CD4-positive, alpha-beta T cell treated with Interleukin-17A for 1 hour (primary cell): ENCODE measurements at regions not wholly inside any gene's neighbourhood (a gene's known extent, or its start where the extent isn't known, plus 50 kb on each side); places are given as distances from the start of the nearest gene placed in this dataset.
"Not testable (repeated sequence)": the region's sequence is repeated elsewhere in the genome, so short reads cannot be mapped to it uniquely, and the experiment has no call there.

Experiments
- DNase-seq: peaks from one replicate; pipeline ENCODE4 v3.0.0-alpha.2; 2020

DNA sequence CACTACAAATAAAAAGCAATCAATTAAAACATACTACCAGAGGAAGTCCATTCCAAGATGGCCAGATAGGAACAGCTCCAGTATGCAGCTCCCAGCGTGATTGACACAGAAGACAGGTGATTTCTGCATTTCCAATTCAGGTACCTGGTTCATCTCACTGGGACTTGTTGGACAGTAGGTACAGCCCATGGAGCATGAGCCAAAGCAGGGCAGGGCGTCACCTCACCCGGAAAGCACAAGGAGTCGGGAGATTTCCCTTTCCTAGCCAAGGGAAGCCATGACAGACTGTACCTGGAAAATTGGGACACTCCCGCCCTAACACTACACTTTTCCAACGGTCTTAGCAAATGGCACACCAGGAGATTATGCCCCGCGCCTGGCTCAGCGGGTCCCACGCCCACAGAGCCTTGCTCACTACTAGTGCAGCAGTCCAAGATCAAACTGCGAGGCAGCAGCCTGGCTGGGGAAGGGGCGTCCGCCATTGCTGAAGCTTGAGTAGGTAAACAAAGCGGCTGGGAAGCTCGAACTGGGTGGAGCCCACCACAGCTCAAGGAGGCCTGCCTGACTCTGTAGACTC, 106.0 kb downstream of the BUD13 start:
- DNase-seq, result not testable (repeated sequence)

DNA sequence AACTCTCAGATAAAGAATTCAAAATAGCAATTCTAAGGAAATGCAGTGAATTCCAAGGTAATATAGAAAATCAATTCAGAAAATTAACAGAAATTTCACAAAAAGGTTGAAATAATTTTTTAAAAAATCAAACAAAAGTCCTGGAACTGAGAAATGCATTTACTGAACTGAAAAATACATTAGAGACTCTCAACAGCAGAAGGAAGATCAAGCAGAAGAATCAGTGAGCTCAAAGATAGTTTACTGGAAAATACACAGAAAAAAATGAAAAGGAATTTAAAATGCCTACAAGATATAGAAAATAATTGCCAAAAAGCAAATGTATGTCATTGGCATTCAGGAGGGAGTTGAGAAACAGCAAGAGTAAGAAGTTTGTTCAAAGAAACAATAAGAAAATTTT, 107.3 kb downstream of the BUD13 start:
- DNase-seq, result no peak

DNA sequence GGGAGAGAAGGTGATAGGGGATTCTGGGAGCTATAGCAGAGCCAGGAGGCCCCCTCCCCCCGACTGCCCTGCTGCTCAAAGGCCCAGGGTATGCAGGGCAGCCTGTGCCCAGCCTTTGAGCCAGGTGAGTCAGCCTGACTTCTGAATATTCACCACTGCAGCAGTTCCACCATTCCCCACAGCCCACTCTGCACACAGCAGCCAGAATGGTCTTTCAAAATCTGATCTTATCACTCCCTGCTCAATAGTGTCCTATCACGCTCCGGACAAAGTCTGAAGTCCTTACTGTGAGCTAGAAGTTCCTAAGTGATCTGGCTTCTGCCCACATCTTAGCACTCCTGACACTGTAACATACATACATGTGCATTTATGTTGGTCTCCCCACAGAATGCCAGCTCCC, 111.7 kb downstream of the BUD13 start:
- DNase-seq, result no peak

DNA sequence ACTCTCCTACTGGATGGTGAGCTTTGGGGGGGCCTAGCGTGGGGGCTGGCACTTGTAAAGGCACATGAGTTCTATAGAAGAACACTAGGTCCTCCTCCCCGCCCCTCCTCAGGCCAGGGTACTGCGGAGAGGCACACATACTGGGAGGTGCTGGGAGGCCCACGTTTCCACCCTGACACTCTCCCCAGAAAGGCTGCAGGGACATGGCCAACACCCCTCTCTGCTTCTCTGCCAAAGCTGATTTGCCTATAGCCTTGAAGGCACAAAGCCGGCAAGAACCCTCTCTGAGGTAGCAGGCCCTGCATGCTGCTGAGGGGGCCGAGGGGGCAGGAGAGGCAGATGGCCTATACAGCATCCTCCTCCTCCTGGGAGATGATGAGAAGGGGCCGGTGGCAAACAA, 112.8 kb downstream of the BUD13 start:
- DNase-seq, result no peak

DNA sequence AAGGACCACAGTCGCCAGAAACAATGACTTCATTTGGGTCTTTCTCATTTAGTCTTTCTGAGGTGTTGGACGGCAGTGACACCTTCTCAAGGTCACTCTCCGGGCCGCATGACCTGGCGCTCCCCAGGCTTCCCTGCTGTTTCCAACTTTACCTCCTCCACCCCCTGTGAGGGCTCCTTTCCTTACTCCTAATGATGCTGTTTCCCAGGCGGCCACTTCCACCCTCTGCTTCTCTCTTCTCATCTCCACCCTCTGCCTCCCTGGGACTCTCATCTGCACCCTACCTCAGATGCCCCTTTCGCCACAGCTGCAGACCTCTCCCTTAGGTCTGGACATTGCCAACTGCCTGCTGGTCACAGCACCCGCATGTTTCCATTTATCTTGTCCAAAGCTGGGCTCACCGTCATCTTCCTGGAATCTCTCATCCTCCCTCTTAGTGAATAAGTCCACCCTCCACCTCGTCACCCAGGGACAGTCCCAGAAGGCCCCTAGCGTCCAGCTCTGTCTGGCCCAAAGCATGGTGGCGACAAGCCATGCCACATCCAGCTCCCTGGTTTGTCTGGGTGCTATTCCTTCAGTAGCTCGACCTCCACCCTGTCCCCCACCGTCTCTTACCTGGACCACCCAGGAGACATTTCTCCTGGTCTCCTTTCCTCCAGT, 113.8 kb downstream of the BUD13 start:
- DNase-seq, result no peak

DNA sequence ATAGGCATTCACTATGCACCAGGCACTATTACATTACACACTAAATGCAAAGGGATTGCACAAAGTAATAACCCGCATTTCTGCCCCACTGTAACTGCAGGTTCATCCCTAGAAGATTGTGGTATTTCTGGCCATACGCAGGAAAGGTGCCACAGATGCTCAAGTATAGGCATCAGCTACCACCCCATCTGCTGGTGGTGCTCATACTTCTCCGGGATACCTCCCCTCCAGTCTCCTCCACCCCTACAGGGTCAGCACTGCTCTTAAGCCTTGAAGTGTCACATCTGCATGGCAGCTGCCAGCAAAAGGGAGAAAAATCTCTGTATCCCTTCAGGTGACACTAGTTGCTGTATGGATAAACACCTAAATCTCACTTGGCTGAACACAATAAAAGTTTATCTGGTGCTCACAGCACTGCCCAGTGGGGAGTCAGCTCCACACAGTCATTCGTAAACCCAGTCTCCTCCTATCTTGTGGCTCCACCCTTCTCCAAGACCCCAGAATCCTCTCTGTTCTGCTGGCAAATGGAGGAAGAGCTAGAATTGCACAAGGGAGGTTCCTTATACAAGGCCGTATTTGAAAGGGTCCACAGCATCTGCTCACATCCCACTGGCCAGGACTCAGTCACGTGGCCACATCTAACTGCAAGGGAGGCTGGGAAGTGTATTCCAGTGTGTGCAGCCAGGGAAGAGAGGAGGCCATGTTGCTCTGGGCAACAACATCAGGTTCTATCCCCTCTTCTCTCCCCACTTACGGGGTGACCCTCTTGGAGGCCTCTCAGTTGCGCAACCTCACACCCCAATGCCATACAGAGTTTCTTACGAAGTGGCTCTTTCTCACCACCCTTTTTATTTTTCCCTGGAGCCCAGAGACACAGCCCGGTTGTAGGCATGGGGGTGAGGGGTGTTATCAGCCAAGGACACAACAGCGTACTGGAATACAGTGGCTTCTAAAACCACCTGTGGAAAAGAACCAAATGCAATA, 114.7 kb downstream of the BUD13 start:
- DNase-seq, result no peak

DNA sequence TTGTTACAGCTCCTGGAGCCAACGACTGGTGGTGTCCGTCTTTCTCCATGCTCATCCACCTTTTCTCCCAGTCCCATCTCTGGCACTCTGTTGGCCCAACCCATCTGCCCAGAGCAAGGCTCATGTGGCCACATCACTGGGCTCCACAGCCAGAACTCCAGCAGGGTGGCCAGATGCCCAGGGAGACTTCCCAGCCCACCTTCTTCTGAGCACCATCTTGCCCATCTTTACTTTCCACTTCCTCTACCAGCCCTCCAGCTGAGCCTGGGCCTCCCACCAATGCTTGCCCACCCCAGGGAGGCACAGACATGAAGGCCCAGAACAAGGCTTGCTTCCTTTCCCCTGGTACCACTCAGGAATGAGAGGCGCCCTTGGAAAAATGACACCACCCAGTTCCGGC, 116.8 kb downstream of the BUD13 start:
- DNase-seq, result no peak

DNA sequence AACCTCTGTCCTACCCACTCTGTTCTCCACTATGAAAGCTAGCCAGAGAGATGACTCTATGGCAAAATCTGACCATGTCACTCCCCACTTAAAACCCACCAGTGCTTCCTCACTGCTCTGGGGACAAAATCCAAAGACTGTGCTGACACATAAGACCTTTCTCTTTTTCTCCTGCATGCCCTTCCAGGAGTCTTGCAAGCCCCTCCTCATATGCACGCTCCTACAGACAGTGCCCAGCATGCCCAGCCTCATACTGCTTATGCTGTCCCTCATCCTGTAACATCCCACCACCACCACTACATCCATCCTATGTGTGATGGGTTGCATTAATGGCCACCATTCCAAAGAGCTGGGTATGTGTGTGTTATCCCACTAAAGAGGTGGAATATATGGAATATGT, 118.3 kb downstream of the BUD13 start:
- DNase-seq, result no peak

DNA sequence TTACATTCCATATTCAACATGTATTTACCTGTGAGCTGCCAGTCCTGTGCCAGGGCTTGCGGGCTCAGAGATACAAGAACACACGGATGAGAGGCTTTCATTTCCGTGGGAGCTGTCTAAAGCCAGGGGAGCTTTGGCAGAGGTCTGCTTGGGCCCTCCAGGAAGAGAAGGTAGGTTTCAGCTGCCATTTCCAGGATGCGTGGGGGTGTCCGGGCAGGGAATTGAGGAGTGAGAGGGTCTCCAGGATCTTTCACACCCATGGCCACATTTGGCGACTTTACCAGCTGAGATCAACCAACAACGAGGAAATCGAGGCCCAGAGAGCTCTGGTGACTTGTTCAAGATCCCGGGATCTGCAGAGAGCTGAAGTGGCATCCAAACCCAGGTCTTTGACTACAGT, 119.6 kb downstream of the BUD13 start:
- DNase-seq, result no peak

DNA sequence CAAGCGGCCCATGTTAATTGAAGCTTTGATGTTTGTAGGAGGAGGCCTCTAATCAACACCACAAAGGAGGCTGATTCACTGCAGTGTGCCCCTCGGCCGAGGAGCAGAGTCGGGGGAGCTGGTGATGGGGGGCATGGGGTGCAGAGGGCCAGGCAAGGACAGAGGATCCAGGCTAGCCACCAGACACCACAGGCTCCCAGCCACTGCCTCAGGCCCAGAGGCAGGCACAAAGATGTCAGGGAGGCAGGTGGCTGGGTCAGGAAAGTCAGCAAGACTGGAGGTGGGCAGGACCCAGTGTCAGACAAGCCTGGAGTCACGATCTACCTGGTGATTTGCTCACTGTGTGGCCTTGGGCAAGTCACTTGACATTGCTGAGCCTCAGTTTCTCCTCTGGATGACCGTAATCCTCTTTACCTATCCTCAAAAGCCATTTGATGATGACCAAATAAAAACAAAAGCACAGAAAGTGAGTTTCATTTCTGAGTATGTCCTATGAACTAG, 121.0 kb downstream of the BUD13 start:
- DNase-seq, result no peak

DNA sequence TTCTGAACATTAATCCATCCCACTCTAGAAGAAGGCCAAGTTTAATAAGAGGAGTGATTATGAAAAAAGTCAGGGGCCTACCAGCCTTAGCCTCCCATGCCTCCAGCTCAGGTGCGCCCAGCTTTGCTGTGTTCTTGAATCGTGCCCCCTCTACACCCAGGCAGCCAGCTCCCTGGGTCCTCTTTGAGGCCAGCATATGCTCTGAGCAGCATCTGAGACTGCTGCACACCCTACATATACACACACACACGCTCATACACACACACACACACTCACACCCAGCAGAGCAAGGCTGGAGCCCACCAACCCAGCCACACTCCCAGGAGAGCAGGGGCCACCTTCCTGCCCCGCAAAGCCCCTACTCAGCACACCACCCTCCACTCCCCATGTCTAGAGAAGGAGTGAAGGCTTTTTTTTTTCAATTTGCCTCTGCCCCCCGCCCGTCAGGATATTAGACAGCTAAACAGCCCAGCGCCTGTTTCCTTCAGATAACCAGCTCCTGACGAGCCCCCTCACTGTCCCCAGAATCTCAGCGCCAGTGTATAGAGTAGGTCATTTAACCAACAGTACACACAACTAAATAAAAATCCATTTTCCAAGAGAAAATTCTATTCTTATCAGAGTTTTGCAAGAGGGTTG, 121.6 kb downstream of the BUD13 start:
- DNase-seq, result no peak

DNA sequence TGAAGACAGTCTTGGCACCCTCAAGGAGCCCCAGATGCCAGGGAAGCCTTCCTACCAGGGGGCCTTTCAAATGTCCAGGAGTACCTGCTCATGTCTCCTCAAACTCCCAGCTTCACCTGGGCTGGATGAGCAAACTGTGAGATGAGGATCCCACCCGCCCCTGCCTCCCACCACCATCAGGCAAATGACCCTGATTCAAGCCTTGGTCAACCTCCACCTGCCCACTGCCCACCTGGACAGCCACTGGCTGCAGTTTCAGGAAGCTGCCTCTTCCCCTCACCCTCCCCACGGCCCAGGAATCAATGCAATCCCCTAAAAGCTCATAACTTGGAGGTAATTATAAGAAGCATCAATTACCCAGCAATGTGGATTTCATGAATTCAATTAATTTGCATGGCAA, 122.7 kb downstream of the BUD13 start:
- DNase-seq, result no peak

DNA sequence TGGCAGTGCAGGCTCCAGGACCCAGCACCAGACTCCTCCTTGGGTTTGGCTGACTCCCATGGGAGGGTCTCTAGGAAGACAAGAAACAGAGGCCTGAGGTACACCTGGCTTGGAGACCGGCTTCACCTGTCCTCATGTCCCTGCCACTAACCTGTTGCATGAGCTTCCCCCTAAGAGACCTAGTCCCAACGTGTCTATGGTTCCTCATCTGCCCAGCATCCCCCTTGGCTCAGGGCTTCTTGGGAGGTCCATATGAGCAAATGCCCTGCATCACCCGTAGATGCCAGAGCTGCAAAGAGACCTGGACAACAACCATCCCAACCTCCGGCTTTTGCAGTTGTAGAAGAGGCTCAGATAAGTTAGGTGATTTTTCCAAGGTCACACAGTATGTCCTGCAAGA, 123.5 kb downstream of the BUD13 start:
- no peak for DNase-seq

DNA sequence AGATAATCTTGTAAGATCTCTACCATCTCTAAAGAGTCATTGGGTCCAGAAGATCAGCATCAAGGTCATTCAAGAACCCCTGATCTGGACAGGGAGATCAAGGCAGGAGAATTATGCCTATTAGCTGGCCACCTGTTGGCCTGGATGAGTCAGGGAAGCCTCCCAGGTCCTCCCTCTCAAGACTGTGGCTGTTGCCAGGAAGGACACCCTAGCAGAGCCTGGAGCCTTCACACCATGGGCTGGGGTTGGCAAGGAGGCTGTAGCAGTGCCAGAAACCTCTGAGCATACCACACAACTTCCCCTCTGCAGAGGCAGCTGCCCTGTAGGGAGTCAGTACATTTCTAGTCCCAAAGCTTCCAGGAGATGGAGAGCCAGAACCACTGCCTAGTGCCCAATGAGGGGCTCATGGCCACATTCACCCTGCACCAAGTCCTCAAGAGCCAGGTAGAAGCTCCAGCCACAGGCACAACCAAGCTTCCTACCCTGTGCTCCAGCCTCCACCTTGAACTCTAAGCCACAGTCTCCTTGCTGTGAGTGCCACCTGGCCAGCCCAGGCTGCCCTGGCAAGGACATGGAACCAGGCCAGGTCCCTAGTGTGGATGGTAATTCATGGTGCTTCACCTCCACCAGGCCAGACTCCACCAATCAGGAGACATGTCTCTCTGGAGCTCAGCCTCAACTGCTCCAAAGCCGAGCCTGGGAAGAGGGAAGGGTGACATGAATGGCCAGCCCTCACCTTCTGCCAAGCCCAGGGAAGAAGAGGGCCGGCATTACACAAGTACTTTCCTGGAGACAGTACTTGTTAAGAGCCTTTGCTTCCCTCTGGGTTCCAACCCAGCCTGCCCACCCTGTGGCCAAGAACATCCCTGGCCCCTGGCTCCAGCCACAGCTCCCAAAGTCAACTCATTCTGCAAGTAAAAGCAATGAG, 124.3 kb downstream of the BUD13 start:
- no peak for DNase-seq

DNA sequence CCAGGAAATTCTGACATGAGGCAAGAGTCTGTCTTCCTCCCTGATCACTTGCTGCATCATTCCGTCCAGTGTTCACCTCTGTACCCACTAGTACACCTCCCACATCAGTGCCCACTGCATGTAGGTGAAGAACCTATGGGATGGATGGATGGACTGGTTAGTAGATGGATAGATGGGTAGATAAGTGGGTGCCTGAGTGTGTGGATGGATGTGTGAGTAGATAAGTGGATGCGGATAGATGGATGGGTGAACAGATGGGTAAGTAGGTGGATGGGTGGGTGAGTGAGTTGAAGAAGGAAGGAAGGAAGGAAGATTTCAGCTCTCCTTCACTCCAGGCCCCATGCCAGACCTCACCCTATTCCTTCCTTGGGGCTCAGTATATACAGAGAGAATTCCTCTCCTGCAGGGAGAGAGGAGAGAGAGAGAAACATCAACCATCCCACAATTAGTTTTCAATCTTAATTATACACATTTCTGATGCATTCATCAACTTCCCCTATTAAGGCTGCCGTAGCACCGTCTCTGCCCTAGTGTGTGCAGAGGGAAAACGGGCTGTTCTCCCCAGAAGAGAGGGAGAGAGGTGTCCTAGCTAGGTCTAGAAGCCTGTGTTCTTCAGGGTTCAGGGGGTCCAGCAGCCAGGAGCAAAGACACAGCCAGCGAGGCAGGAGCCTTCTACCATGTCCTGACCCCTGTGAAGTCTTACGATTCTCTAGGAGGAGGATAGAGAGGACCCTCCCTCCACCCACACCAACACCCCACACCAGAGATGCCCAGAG, 125.3 kb downstream of the BUD13 start:
- no peak for DNase-seq

DNA sequence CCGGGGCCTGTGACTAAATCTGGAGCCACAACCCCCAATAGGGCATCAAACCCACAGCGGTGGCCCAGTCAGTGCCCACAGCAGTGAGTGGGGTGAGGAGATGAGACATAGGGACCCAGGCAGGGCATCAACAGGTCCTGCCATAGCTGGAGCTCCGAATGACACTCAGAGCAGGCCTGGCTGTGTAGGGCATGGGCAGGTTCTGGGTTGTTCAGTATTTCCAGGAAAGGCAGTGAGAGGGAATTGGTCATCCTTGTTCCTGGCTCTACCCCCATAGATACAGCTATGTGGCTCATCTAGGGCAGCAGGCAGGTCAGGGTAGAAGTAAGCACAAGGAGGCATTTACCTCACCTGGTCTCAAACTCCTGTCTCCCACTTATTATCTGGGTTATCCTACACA, 126.6 kb downstream of the BUD13 start:
- no peak for DNase-seq

DNA sequence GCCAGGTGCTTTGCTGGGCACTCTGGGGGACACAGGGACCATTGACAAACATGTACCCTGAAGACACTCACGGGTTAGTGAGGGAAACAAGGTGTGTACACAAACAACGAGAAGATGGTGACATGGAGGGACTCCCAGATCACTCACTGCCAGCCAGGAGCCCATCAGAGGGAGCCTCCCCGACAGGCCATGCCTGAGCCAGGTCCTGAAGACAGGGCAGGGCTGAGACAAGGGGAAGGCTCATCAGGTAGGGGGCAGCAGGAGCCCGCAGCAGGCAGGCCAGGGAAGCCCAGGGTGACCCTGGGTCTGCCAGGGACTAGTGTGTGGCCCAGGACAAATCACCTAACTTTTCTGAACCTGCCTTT, 127.9 kb downstream of the BUD13 start:
- DNase-seq, result no peak

DNA sequence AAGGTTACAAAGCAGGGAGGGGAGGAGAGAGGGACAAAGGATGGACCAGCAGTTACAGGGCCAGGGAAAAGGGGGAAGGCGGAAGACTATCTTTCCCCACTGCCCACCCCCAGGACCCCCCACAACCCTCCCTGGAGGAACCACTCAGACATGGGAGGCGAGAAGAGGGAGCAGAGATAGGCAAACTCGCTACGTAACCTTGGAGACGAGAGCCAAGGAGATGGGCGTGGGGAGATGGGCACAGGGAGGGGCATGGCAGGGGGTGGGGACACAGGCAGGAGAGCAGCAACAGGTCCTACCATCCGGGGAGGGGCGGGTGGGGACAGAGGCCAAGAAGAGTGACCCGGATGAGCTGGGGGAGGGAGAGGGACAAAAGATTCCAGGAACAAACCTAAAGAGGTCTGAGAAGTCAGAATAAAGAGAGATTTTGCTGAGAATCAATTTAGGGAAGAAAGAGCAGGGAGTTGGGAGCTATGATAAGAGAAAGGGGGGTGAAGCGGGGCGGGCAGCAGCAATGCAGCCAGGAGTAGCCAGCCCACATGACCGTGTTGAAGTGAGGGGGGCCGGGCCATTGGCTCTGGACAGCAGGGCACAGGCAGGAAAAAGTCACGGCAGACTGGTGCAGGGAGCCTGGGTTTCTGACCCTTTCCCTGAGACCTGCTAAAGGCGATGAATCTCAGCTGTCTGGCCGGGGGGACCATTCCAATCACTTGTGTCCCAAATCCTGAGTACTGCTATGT, 128.4 kb downstream of the BUD13 start:
- DNase-seq, result no peak

DNA sequence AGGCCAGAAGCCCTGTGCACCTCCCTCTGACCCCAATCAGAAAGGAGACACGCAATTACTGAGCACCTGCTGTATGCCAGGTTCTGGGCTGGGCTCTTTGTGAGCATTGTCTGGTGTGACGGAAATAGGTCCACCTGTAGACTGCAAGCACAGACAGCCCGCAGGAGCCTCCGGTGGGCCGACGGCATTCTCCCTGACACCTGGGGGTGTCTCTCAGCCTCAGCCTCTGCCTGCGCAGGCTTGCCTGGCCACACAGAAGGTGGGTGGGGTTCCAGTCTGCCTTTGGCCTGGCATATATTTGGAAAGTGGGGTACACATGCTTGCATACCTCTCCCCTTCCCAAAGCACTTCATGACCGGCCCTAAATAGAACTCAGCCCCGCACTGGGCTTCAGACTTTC, 129.3 kb downstream of the BUD13 start:
- DNase-seq, result no peak

DNA sequence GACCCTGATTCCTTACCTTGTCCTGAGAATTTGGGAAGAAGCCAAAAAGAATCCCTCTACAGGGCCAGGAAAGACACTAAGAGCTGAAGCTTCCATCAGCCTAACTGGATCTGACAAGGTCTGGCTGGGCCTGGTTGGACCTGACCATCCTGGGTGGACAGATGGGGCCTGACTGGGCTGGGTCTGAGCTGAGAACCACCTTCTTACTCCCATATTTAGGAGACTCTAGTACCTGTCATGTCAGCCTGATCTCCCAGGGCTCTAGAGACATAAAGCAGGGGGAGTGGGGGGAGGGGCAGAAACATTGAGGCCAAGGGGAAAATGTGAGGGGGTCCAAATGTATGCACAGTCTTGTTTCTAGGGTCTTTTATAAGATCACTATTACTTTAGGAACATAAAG, 129.9 kb downstream of the BUD13 start:
- no peak for DNase-seq

DNA sequence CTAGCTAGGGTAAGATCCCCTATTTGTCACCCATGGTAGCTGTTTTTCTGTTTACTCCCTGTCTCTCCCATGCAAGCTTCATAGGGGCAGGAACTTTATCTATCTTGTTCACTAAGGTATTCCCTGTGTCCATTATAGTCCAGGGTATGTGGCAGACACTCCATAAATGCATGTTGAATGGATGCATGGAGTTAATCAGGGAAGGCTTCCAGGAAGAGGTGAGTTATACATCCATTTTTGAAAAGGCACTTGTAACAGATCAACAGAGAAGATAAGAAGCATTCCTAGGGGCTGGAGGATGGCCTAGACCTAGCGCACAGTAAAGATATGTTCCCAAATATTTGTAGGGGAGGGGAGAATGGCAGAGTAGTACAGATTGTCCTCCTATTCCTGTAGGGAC, 130.3 kb downstream of the BUD13 start:
- DNase-seq, result no peak
